Loucy (cell line): ENCODE measurements at regions not wholly inside any gene's neighbourhood (a gene's known extent, or its start where the extent isn't known, plus 50 kb on each side); places are given as distances from the start of the nearest gene placed in this dataset.

Experiments used
- CTCF ChIP-seq: fragments of 200-600 bp; sonication (generic); conservative IDR thresholded peaks from 2 replicates; pipeline ENCODE4 v1.5.1; 2014; ENCODE audit warnings: mild to moderate bottlenecking, antibody characterized with exemption, low read length
- EZH2phosphoT487 ChIP-seq: fragments of 200-600 bp; IDR thresholded peaks from 2 replicates; pipeline ENCODE4 v1.6.1; 2018; ENCODE audit warnings: antibody characterized with exemption, mild to moderate bottlenecking, moderate library complexity, borderline replicate concordance

- TF ChIP-seq EZH2phosphoT487 = no peak
- TF ChIP-seq CTCF = no peak
Observed at GRCh38 chr22:26985206-26985605, 327.8 kb downstream of the MIAT start.
